ENCODE measurements at regions not wholly inside any gene's neighbourhood (a gene's known extent, or its start where the extent isn't known, plus 50 kb on each side); places are given as distances from the start of the nearest gene placed in this dataset.

DNA sequence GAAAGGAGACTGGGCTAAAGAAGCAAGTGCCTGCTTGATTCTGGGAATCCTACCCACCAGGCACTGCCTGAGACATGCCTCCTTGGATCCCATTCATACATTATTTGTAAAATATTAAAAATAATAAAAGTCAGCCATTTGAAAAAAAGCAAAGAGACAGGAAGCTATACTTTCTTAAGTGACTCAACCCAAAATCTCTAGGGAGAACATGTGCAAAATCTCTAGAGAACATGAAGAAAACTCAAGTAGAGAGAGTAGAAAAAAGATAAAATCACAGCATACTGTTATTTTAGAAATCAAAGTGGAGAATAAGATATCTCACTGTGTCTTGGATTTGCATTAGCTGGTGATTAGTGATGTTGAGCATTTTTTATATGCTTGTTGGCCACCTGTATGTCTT lies 197.2 kb upstream of the GGTLC1 start:
- DNase-seq (ENCODE audit: low read depth, low spot score) = no peak

DNA sequence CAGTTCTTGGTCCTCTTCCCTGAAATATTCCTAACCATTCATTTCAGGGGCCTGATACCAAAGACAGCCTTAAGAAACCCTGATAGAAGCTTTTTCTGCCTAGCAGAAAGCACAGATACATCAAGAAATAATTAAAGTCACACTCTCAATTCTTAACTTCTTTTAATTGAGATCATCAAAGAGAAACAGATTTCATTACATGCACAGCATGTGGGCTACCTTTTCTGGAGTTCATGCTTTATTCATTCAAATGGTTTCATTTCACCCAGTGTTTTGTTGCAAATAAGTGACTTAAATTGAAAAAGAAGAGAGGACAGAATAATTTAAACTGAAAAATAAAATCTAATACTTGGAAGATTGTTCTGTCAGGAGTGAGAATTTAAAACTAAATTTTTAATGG lies 192.6 kb upstream of the GGTLC1 start:
- no peak for DNase-seq (ENCODE audit: low read depth, low spot score)

DNA sequence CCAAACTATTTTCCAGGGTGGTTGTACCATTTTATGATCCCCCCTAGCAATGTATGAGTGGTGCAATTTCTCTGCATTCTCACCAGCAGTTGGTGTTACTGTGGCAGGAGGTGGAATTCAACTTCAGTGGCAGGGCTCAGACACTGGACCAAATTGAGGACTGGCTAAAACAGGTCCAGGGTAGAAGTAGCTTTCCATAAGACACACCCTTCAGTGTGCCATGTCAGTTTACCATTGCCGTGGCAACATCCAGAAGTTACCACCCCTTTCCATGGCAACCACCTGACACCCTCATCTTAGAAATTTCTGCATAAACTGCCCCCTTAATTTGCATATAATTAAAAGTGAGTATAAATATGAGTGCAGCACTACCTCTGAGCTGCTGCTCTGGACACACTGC lies 180.7 kb upstream of the GGTLC1 start:
- DNase-seq (ENCODE audit: low read depth, low spot score) = no peak

DNA sequence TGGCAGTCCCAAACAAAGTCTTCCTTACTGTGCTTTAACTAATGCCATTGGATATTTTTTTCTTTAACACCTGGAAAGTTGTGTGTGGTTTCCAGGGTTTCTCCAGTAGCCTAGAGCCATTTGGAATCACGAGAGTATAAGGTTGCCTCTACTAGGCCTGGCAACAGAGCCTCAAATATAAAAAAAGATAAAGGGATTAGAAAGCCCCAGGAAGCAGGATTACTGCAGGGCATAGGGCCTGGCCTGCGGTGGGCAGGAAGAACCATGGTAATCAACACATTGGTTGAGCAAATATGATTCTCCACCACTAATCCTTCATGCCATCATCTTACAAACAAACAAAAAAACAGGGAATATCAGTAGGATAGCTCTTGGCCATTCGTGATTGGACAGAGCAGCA lies 177.8 kb upstream of the GGTLC1 start:
- no peak for DNase-seq (ENCODE audit: low read depth, low spot score)

DNA sequence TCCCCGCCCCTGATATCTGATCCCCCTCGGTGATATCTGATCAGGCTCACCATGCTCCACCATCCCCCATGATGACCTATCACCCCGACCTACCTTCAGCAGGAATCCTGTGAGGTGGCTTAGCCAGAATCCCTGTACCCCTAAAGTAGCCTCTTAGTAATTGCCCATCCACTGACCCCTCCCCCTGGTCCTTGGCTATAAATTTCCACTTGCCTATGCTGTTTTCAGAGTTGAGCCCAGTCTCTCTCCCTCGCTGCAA lies 177.5 kb upstream of the GGTLC1 start:
- DNase-seq (ENCODE audit: low read depth, low spot score) = no peak

DNA sequence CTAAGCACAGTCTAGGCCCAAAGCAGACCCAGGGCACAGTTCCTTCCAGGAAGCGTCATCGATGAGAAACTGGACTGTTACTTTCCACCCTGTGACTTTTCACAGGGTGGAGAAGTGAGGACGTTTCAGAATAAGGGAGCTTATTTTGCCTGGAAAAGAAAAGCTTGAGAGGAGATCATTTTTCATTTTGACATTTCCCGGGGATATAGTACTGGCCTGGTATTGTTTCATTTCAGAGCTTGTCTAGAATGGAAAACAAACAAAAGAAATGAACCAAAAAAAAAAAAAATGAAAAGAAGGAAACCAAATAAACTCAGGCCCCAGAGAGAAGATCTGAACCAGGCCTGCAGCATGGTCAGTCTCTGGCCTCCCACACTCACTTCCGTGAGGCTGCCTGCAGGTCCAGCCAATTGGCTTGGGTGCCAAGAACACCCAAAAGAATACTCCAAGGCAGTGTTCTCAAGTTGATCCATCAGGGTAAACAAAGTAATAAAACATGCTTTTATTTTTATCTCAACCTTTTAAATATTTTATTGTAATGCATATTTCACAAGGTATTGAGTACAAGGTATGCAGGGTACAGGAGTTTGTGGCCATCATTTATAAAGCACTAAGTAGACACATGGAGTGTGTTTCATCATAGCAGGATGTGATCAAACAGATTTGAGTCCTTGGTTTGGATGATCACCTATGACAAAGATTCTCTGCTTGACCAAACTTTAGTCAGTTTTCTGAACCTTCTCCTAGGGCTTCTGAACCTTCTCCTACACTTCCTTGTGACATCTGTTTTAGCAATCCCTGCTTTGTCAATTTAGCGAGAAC lies 176.9 kb upstream of the GGTLC1 start:
- DNase-seq (ENCODE audit: low read depth, low spot score) = no peak

DNA sequence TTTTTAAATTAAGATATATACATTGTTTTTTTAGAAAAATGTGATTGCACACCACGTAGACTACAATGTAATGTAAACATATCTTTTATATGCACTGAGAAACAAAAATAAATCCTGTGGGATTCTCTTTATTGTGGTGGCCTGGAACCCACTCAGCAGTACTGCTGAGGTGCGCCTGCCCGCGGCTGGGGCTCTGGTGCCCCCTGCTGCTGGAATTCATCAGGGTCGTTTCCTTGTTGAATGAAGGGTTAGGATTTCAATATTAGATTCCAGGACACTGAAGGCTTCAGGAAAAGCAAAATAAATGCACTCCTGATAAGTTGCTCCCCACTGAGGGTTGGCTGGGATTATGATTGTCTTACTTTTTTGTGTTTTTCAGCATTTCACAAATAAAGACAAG lies 175.8 kb upstream of the GGTLC1 start:
- no peak for DNase-seq (ENCODE audit: low read depth, low spot score)

DNA sequence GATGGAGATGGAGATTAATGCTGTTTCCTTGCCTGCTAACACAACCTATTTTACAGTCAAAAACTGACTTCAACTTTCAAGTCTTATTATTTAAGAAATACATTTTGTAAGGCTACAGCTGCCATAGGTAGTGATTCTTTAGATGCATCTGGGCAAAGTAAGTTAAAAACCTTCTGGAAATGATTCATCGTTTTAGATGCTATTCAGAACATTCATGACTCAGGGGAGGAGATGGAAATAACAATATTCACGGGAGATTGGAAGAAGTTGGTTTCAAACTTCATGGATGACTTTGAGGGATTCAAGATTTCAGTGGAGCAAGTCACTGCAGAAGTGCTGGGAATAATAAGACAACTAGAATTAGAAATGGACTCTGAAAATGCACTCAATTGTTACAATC lies 174.9 kb upstream of the GGTLC1 start:
- DNase-seq (ENCODE audit: low read depth, low spot score) = no peak

DNA sequence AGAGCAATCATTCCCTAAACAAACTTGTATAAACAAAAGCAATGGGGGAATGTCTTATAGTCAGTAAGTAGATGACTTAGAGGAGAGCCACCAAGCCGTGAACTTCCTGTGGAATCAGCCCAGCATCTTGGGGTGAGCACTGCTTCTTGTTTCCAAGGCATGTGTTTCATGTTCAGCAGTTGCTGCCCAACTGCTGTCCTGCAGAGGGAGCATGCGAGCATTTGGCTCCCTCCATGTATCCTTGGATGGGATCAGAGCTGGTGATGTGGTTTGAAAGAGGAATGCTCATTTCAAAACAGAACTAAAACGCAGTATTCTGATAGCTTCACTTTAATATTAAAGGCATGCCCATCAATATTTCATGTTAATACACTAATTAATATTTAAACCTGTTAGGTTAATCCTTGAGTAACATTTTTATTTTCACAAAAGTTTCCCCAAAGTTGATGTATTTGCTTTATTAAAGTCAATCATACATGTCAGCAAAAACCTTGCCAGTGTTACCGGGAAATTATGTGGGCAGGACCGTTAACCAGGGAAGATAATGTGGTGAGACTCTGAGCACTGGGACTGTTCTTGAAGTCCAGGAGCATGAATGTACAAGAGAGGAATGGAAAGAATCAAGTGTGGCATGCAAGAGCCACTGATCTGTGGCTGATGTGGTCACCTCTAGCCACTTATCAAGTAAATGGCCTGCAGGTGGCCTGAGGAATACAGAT lies 172.1 kb upstream of the GGTLC1 start:
- DNase-seq (ENCODE audit: low read depth, low spot score) = peak; percentile 35

DNA sequence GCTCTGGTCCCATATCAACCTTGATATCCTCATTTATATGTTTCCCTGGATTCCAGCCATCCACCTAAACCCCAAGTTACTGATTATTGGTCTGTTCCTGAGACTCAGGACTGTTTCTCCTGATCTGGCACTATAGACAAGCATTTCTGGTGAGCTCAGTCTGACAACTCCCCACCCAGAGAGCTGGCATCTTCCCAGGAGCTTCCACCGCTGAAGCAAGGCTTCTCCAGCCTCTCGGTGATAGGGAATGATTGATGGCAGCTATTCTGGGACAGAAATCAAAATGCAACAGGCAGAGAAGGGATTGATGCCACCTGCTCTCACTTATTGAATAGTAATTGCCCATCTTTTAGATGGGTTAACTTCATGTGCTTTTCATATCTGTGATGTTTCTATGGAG lies 169.7 kb upstream of the GGTLC1 start:
- DNase-seq (ENCODE audit: low read depth, low spot score) = no peak

DNA sequence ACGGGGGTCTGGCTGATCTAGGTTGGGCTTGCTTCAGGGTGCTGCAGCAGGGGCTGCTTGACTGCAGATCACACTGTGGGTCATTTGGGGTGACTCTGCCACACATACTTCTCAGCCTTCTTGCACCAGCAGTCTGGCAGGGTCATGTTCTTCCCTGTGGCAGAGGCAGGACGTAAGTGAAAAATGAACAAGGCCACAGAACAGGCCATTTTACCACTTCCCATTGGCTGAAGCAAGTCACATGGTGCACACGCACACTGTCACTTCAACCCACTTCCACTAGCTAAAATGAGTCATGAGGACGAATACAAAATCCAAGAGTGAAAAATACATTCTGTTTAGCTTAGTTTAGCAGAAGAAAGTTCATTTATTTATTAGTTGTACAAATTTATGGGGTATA lies 168.6 kb upstream of the GGTLC1 start:
- no peak for DNase-seq (ENCODE audit: low read depth, low spot score)

DNA sequence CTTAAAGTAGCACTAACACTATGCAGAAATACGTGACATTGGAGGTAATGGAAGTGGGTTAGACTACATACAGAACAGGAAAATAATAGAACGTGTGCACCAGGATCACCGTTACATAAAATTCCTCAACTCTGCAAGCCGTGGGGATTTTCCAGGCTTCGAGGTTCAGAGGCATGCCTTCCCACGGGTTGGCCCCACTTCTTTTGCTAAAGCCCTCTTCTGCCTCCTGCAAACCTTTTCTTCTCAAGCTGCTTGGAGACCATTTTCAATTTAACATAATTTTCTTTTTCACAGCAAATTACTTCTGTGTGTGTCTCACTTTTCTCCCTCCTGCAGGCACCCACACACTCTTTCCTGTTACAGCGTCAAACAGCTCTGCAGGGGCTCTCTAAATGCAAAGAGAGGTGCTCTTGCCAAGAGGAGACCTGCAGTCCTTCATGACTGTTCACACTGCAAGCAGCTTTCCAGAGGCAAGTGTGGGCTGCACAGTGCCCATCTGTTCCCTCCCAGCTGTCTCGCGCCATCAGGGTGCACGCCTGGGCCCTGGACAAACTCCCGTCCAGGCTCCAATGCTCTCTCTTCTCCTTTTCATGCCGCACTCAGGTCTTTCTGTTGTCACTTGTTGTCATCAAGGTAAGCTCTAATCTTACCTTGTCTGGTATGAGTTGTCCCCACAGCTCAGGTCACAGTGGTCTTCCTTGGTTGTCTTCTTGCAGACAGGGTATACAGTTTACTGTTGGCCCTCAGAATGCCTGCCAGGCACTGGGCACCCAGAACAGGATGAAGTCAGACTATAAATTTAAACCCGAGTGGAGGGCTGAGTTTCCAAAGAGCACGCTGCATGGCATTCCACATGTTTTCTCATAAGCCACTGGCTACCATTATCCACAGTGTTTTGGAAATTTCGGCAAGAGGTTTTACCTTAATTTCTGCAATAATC lies 164.8 kb upstream of the GGTLC1 start:
- no peak for DNase-seq (ENCODE audit: low read depth, low spot score)

DNA sequence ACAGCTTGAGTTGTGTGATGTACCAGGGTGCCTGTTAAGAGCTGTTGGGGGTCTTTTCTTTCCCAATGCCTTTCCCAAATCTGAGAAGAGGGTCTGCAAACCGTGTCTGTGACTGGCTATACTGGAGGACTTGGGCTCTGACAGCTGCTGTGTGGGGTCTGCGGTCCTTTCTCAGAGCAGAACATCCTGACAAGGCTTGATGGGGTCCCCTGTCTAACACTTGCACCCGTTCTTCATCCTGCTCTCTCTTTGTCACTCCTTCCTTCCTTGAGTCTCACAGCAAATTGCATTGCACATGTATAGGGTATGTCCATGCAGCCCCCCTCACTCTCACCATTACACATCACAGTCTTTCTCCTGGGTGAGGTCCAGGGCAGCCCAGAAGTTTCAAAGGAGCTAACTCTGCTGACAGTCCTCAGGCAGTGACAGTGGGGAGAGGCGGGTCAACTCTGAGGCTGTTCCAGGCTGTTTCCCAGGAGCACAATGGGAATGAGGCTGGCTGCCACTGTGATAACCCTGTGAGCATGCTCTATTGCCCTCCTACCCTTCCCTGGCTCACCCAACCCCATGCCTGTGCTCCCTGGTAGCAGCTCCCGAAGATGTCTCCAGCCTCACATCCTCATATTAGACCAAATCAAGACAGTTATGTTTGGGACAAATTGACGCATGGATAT lies 163.2 kb upstream of the GGTLC1 start:
- DNase-seq (ENCODE audit: low read depth, low spot score) = no peak

DNA sequence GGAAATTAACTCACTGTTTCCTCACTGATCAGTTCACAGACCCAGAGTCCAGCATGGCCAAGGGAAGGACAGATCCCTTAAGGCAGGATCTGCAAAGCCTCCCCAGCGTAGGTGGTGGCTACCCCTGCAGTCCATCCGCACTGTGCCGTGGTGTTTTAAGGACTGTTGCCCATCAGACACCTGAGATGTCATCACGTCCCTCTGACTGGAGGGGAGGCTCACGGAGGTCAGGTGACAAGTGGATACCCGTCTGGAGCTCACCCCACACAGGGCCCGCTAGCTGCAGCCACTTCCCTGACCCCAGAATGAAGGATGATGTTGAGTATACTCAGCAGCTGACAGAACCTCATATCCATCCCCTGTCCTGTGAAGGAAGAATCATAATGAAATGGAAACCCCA lies 161.8 kb upstream of the GGTLC1 start:
- no peak for DNase-seq (ENCODE audit: low read depth, low spot score)

DNA sequence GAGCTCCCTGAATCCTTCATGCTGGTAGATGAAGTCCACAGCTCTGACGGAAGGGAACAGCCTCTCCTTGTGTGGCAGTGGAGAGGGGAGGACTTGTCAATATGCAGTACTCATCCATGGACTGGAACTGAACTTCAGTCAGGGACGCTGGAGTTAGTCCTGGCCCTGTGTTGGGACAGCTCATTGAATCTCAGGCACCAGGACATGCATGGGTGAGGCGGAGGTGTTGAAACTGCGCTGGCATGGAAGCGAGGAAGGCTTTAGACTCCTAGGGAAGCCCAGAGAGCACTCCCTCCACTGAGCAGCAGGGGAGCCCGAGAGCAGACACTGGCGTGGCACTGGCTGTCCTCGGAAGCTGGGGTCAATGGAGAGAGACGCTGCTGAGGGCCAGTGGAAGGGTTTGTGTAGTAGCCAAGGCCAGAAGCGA lies 161.3 kb upstream of the GGTLC1 start:
- no peak for DNase-seq (ENCODE audit: low read depth, low spot score)

DNA sequence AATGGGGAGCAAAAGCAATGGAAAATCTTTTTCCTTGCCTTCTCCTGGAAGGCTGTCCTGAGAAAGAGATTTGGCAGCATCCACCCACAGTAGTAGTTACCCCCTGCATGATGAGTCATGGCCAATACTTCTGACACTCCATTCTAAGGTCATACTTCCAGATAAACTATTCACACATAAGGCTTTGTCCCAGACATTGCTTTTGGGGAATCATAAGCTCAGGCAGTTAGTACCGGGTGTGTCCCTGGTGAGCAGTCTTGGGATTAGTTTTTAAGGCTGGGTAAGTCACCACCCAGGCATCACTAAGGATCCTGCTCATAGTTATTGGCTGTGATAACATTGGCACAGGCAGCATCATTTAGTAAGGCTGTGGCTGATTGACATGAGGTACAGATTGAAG lies 160.6 kb upstream of the GGTLC1 start:
- no peak for DNase-seq (ENCODE audit: low read depth, low spot score)

DNA sequence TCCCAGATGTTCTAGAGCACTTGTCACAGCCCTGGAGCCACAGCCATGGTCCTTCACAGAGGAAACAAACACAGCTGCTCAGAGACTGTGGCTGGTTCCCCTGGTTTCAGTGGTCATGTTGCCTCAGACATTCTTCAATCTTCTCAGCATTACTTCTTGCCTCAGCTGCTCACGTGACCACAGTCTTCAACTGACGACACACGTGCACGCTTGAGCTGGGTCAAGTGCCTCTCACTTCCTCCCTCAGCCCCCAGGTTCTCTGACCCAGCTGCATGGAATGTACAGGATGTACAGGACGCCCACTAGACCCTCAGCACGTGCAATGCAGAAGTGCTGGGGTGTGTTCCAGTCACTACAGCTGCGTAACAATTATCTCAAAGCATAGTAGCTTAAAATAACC lies 159.8 kb upstream of the GGTLC1 start:
- DNase-seq (ENCODE audit: low read depth, low spot score) = no peak

DNA sequence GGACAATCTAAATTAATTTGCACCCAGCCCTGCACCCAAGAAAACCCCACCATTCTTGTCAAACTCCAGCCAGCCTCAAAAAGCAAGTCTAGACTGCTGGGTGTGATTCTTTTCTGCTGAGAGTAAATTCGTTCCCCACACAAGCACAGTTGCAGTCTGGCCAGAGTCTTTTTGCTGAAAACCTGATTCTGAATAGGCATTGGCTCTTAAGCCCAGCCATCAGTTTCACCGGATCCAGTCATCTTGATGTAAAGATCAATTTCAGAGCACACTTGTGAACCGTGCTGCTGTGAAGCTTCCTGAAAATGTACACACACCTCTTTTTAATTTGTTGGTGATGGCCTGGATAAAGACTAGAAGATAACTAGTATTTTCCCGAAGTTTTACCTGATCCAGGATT lies 159.4 kb upstream of the GGTLC1 start:
- no peak for DNase-seq (ENCODE audit: low read depth, low spot score)

DNA sequence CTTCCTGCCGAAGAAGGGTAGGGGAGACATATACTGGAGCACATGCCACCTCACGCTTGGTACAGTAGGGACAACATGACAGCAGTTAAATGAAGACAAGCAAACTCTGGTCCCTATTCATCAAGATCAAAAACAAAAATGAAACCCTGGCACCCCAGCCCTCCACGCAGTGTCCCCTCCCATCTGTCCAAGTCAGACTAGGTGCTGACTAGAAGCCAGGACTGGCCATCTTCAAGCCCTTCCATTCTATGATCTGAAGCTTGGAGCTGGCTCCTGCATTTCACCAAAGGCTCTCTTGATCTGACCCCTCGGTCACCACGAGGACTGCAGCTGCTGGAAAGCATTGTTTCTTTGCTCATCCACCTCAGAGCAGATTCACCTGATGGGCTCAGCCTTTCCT lies 158.9 kb upstream of the GGTLC1 start:
- no peak for DNase-seq (ENCODE audit: low read depth, low spot score)

DNA sequence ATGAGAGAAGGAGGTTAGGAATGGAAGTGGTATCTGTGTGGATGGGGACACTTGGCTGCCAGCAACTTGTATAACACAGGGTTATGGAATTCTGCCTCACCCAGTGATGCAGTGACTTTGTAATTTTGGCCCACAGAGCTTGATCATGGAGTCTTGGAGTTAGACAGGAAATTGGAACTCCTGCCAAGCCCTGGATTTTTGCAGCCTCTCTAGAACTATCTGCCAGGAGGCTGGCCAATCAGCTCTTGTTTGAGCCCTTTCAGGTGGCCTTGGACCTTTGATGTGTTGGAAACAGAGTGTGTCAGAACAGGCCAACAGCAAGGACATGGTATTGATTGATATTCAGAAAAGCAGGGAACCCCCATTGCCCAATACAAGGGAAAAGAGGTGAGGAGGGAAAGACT lies 157.7 kb upstream of the GGTLC1 start:
- DNase-seq (ENCODE audit: low read depth, low spot score) = no peak

DNA sequence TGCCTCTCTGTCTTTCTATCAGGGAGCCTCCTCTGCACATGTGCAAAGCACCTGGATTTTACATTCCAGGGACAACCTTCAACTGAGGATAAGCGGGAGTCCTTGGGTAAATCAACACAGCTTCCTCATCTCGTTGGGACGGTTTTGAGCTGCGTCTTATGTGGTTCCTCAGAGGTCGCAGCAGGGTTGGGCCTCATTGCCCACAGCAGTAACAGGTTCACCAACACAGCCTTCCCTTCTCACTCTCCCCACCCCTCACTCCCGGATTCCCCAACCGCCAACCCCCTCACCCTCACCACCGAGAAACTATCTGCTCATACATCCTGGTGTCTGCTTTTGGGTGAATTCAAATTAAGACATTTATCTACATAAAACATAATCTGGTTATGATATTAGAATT lies 155.8 kb upstream of the GGTLC1 start:
- no peak for DNase-seq (ENCODE audit: low read depth, low spot score)

DNA sequence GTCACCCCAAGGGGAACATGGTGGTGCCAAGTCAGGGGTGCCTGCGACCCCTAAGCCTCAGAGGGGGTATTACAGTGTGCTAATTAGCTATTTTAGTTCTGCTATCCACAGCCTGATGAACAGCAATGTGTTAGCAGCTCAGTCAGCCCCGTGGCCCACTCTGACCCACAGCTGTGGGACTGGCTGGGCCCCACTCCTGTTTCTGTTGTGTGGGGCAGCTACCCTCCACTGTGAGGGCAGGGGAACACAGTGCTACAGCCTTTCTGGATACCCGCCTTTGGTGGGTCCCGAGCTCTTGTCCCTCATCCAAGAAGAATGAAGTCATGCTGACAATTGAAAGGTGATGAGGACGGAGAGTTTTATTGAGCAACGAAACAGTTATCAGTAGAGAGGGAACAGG lies 152.5 kb upstream of the GGTLC1 start:
- no peak for DNase-seq (ENCODE audit: low read depth, low spot score)

Data from iPS DF 19.7 (cell line).